Fibroblast of peridontal ligament (primary cell): ENCODE measurements at regions not wholly inside any gene's neighbourhood (a gene's known extent, or its start where the extent isn't known, plus 50 kb on each side); places are given as distances from the start of the nearest gene placed in this dataset.
"Not testable (repeated sequence)": the region's sequence is repeated elsewhere in the genome, so short reads cannot be mapped to it uniquely, and the experiment has no call there.

Source experiments
- DNase-seq: peaks from one replicate; pipeline ENCODE4 v3.0.0-alpha.2; 2010; ENCODE audit errors: extremely low read depth

DNA sequence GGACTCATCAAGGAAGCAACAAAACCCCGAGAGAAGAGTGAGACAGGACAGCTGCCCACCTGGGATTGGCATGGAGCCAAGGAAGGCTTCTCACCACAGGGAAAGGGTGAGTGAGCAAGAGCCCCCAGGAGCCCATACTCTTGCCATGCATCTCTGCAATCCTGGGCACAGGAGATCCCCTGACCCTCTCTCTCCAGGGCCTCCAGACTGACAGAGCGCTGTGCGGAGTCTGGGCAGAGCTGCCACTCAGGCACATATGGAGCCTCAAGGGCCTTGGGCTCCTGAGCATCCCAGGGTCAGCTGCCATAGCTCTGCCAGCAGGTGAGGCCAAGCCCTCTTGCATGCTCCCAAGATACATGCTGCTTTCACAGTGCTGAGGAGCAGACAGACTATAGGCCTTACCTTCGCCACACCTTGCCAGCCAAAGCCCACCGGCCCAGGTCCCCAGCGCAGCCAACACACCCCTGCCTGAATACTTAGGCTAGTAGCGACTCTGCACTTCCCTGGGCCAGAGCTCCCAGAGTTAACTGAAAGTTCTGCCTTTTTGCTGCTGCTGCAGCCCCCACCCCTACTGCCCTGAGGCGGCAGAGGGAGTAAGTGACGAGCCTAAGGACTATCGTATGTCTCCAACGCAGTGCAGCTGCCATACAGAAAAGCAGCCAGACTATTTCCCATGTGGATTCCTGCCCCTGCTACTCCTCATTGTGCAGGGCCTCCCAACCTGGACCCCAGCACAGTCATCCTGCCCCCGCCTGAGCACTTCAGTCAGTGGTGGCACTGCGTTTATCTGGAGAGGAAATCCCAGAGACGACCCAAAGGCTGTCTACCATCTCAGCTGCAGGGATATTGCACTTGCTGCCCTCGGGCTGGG lies 251.6 kb downstream of the SPATA31A6 start:
- DNase-seq, result not testable (repeated sequence)

DNA sequence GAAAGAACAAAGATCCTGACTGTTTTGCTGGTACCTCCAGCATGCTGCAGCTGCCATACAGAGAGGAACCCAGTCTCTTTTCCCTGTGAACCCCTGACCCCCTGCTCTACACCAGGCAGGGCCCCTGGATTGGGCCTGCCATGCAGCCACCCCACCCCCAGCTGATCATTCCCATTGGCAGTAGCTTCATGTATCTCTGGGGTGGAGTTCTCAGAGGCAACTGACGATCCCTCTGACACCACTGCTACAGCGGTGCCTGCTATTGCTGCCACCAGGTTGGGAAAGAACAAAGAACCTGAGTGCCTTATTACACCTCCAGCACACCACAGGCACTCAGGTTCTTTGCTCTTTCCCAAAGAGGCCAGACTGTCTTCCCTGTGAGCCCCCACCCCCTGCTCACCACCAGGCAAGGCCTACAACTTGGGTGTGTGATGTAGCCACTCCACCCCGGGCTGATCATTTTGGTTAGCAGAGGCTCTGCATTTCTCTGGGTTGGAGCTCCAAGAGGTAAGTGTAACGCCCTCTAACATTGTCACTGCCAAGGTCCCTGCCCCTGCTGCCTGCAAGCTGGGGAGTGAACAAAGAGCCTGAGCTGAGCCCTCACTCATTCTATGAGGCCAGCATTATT lies 252.4 kb downstream of the SPATA31A6 start:
- not testable (repeated sequence) for DNase-seq

DNA sequence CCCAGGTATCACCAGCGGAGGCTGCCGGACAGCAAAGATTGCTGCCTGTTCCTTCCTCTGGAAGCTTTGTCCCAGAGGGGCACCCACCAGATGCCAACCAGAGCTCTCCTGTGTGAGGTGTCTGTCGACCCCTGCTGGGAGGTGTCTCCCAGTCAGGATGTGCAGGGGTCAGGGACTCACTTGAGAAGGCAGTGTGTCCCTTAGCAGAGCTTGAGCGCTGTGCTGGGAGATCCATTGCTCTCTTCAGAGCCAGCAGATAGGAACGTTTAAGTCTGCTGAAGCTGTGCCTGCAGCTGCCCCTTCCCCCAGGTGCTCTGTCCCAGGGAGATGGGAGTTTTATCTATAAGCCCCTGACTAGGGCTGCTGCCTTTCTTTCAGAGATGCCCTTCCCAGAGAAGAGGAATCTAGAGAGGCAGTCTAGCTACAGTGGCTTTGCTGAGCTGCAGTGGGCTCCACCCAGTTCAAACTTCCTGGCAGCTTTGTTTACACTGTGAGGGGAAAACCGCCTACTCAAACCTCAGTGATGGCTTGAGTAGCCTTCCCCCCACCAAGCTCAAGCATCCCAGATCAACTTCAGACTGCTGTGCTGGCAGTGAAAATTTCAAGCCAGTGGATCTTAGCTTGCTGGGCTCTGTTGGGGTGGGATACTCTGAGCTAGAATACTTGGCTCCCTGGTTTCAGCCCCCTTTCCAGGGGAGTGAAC lies 253.7 kb downstream of the SPATA31A6 start:
- not testable (repeated sequence) for DNase-seq

DNA sequence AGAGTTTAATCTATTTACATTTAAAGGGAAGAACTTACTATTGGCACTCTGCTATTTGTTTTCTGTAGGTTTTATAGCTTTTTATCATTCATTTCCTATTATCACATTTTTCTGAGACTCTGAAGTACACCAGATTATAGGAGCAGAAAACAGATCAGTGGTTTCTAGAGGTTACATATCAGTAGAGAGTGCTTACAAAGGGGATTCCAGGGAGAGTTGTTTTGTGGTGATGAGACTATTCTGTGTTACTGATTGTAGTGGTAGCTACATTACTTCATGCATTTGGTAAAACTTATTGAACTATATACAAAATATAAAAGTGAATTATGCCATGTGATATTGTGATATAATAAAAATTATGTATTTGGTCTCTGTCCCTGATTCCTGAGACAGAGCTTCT lies 259.2 kb downstream of the SPATA31A6 start:
- not testable (repeated sequence) for DNase-seq

DNA sequence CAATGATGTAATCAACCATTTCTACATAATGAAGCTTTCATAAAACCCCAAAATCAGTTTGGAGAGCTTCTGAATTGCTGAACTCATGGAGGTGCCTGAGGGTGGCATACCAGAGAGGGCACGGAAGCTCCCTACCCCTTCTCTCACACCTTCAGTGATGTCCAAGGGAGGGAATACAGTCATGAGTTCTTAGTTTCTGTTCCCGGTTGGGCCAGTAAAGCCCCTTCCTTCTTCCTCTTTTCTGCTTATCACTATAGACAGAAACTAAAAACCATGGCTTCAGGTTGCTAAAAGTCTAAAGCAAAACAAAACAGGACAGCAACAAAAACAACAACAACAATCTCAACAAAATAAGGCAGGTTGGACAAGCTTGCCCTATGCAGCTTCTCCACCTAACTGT lies 260.0 kb downstream of the SPATA31A6 start:
- not testable (repeated sequence) for DNase-seq

DNA sequence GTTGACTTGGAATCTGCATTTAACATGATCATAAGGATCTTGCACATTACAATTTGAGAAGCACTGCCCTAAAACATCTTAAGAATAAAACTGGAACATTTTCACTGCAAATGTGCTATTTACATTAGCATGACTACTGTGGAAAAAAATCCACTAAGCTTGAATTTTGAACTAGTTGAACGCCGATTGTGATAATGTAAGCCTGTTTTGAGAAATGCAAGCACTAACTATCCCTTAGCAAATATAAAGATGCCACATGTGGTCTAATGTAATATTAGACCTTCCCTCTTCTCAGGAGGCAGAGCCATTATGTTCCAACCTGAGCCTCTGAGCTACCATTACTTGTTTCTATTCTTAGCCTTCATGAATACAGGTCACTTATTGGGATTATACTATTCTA lies 278.0 kb downstream of the SPATA31A6 start:
- DNase-seq, result not testable (repeated sequence)

DNA sequence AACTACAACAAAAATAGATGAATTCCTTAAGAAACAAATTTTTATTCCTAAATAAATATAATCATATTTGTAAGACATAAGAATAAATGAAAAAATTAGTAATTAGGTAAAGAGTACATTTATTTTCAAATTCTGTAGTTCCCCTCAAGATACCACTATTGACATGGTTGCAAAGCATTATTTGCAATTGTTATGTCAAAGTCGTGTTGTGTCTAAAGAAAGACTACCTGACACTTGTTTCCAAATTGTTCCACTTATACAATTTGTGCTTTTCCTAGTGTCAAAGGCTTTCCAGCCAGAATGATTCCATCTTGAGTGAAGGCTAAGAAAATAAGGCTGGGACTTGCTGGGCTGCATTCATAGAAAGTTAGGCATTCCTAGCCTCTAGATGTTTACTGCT lies 278.4 kb downstream of the SPATA31A6 start:
- DNase-seq, result not testable (repeated sequence)

DNA sequence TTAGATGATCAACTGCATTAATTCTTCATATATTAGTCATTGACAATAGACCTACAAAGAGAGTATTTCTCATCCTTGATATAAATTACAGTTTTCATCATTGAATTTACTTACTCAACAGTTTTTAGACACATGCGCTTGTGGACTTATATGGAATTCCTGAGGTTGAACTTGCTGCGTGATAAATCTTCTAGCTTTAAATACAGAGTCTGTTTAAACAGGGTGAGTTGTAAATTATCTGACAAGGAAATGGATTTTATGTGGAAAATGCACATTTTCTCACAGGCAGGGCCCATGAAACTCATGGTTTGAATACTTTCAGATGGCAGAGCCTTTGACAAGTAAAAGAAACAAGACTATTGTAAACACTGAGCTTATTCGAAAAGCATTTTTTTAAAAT lies 280.5 kb downstream of the SPATA31A6 start:
- not testable (repeated sequence) for DNase-seq

DNA sequence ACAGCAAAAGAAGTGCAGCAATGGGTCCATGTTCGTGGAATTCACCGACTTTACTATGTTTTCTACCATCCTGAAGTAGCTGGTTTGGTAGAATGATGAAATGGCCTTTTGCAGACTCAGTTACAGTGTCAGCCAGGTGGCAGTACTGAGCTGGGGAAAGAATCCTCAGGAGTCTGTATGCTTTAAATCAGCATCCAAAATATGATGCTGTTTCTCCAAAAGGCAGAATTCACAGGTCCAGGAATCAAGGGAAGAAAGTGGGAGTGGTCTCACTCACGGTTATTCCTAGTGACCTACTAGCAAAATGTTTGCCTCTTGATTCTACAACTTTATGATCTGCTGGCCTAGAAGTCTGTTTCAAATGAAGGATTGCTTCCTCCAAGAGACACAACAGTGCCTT lies 287.1 kb downstream of the SPATA31A6 start:
- DNase-seq, result not testable (repeated sequence)

GRCh38 chr9:42490989-42491388 lies 307.5 kb downstream of the SPATA31A6 start:
- not testable (repeated sequence) for DNase-seq

DNA sequence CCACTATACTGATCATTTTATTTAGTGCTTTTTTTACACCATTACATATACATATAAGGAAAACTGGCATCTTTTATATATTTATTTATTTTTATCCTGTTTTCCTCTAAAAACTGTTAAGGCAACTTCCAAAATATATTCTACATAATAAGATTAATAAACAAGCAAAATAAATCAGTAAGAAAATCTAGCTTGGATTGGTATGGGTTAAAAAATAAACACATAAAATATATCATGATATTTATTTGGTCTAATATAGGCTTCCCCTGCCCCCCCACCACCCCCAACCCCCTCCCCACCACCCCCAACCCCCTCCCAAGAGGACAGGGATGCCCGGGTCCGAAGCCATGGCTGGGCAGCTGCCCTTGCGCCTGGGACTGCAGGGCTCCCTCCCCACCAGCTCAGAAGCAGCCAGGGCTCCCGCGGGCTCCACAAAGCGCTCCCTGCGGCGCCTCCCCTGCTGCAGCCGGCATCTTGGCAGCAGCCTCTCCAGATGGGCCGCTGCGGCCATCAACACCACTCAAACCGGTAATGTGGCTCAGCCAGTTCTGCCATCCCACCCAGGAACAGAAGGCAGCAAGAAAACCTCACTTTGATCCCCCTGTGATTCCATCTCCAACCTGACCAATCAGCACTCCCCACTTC lies 319.3 kb downstream of the SPATA31A6 start:
- DNase-seq, result not testable (repeated sequence)

DNA sequence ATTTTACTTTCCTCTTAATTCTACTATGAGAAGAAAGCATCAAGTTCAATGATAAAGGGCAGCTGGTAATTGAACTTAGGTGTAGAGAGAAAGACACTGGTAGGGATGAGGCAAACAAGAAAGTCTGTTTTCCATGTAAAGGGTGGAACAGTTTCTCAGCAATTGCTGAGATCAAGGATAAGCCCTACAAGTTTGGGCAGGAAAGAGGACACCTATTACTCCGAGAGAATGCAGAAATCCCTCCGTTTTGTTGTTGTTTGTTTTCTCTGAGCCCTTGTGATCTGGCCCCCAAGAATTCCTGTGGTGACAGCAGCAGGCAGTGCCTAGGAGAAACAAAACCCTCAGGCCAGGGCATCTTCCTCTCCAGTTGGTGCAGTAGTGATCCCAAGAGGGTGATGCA lies 324.7 kb downstream of the SPATA31A6 start:
- not testable (repeated sequence) for DNase-seq

GRCh38 chr9:42513535-42513934 lies 330.1 kb downstream of the SPATA31A6 start:
- DNase-seq, result not testable (repeated sequence)

GRCh38 chr9:42534325-42534983 lies 351.0 kb downstream of the SPATA31A6 start:
- not testable (repeated sequence) for DNase-seq

GRCh38 chr9:42534984-42535325 lies 351.5 kb downstream of the SPATA31A6 start:
- DNase-seq, result not testable (repeated sequence)

DNA sequence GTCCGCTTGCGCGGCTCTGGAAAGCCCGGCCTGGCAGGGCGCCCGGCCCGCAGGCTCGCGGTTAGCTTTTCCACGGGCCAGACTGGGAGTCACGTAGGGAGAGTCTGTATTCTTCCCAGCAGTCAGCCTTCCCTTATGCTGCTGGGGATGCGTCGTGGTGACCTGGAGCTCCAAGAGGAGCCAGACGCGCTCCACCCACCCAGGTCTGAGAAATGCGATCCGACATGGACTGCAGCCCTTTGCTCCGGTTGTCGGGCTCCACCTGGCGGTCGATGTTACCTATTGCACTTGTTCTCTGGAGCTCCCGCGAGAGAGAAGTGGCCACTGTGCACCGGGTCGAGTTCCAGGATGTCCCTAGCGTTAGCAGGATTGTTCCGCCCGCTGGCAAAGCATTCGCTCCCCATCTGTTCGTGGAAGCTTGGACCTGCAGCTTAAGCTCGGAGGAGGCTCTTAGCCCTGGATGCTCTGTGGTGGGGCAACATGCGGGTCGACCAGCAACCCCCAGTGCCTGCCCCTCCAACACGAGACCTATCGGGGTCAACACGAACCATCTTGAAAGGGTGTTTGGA lies 367.4 kb downstream of the SPATA31A6 start:
- DNase-seq, result not testable (repeated sequence)

- not testable (repeated sequence) for DNase-seq
Measured at GRCh38 chr9:42568530-42568929, 385.1 kb downstream of the SPATA31A6 start.

DNA sequence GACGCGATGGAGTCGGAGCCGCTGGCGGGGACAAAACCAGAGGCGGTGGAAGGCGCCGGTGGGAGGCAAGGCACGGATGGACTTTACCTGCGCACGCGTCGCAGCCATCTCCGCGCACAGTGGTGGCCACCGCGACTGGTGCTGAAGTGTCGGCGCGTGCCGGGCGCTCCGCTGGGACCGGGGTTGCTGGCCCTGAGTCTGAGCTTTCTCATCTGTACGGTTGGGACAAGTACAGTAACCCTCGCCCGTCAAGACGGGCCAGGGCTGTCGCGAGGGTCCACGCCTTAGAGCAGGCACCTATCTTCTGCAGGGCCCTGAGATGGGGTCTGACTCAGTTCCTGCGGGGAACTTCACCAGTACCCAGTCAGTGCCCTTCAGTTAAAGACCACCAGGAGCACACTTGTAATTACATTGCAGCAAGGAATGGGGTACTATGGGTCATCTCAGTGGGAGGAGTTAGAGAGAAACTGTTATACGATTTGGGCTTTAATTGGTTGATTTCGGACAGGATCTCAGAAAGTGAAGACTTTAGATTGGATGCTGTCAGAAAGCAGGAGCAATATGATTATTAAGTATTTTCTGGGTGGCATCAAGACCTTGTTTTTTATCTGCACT lies 385.6 kb downstream of the SPATA31A6 start:
- DNase-seq, result not testable (repeated sequence)

GRCh38 chr9:42577851-42578250 lies 394.4 kb downstream of the SPATA31A6 start:
- not testable (repeated sequence) for DNase-seq
